PC-3 (cell line): ENCODE measurements at regions not wholly inside any gene's neighbourhood (a gene's known extent, or its start where the extent isn't known, plus 50 kb on each side); places are given as distances from the start of the nearest gene placed in this dataset.

ENCODE experiments used
- ATAC-seq: fragments of 200-7000 bp; cut with Tn5 transposase; 2 replicates; pipeline ENCODE4 v1.9.1; 2020; ENCODE audit warnings: mild to moderate bottlenecking, moderate library complexity
- BruUV-seq: library from RNA; stranded (reverse); fragments of 400-500 nt; replicated peaks from 2 replicates; lab custom pipeline; 2021; lab: Mats Ljungman, UMichigan
- CTCF ChIA-PET: fragments of 300-600 bp; sonication (Branson Sonifier 250); formaldehyde crosslinking; loops from one replicate; lab custom pipeline; 2022; ENCODE audit warnings: antibody characterized with exemption; lab: Charles Lee
- POLR2A ChIA-PET: fragments of 300-600 bp; sonication (Branson Sonifier 250); formaldehyde crosslinking; loops from one replicate; lab custom pipeline; 2022; ENCODE audit warnings: antibody characterized with exemption; ENCODE audit not compliant: unreplicated experiment; lab: Charles Lee
- DNase-seq: peaks from one replicate; pipeline ENCODE4 v3.0.0-alpha.2; 2015
- H2AFZ ChIP-seq: fragments of 300-600 bp; sonication (generic); 2 replicates; pipeline ENCODE4 v1.6.0; 2016; ENCODE audit warnings: antibody characterized with exemption, low read length
- H3F3A ChIP-seq: fragments of 300-600 bp; sonication (generic); one replicate; pipeline ENCODE4 v1.6.0; 2017; ENCODE audit warnings: antibody characterized with exemption, low read length, control low read depth, mild to moderate bottlenecking; ENCODE audit not compliant: unreplicated experiment
- H3K27ac ChIP-seq: fragments of 300-600 bp; sonication (generic); 2 replicates; pipeline ENCODE4 v1.5.1; 2016; ENCODE audit warnings: mild to moderate bottlenecking, low read length
- H3K27me3 ChIP-seq: fragments of 300-600 bp; sonication (generic); 2 replicates; pipeline ENCODE4 v1.6.1; 2016; ENCODE audit warnings: low read length, mixed read lengths
- H3K36me3 ChIP-seq: fragments of 300-600 bp; sonication (generic); 2 replicates; pipeline ENCODE4 v1.6.1; 2016; ENCODE audit warnings: low read depth, mixed run types, low read length, mixed read lengths
- H3K4me1 ChIP-seq: fragments of 300-600 bp; sonication (generic); 2 replicates; pipeline ENCODE4 v1.5.1; 2016; ENCODE audit warnings: low read length; ENCODE audit not compliant: insufficient read depth
- H3K4me2 ChIP-seq: fragments of 300-600 bp; sonication (generic); 2 replicates; pipeline ENCODE4 v1.6.0; 2016; ENCODE audit warnings: low read length
- H3K4me3 ChIP-seq: fragments of 300-600 bp; sonication (generic); 2 replicates; pipeline ENCODE4 v1.5.1; 2016; ENCODE audit warnings: mild to moderate bottlenecking, low read length, mixed read lengths
- H3K79me2 ChIP-seq: fragments of 300-600 bp; sonication (generic); 2 replicates; pipeline ENCODE4 v1.6.1; 2017; ENCODE audit warnings: low read length, mixed read lengths
- H3K9ac ChIP-seq: fragments of 300-600 bp; sonication (generic); 2 replicates; pipeline ENCODE4 v1.6.0; 2016; ENCODE audit warnings: mild to moderate bottlenecking, low read length
- H3K9me2 ChIP-seq: fragments of 300-600 bp; sonication (generic); replicated peaks from 2 replicates; pipeline ENCODE4 v1.6.1; 2016; ENCODE audit warnings: mixed run types, low read length, mixed read lengths
- H3K9me3 ChIP-seq: fragments of 300-600 bp; sonication (generic); 2 replicates; pipeline ENCODE4 v1.6.1; 2016; ENCODE audit warnings: low read length, mixed read lengths
- H4K20me1 ChIP-seq: fragments of 300-600 bp; sonication (generic); 2 replicates; pipeline ENCODE4 v1.6.1; 2016; ENCODE audit warnings: low read length, mixed read lengths
- CTCF ChIP-seq: fragments of 300-600 bp; sonication (generic); conservative IDR thresholded peaks from 2 replicates; pipeline ENCODE4 v1.5.1; 2017; ENCODE audit warnings: antibody characterized with exemption, low read depth, mild to moderate bottlenecking, low read length
- EZH2 ChIP-seq: fragments of 300-600 bp; sonication (generic); IDR thresholded peaks from one replicate; pipeline ENCODE4 v1.6.1; 2017; ENCODE audit warnings: antibody characterized with exemption, mild to moderate bottlenecking, low read length; ENCODE audit not compliant: unreplicated experiment
- EZH2phosphoT487 ChIP-seq: fragments of 300-600 bp; sonication (generic); IDR thresholded peaks from 2 replicates; pipeline ENCODE4 v1.6.1; 2018; ENCODE audit warnings: mild to moderate bottlenecking, antibody characterized with exemption, low read length, borderline replicate concordance
- intact Hi-C: fragments of 100-400 bp; cut with micrococcal nuclease; formaldehyde crosslinking; loops from 2 replicates; pipeline ENCODE4 v1.9.0; 2023

GRCh38 chr2:7665880-7666279 is 748.7 kb downstream of the RNF144A start:
- Histone ChIP-seq H3K9ac (no peak overlapping the region), H3K9me2 (no peaks in the 10 kb centered on the region), H3K27ac (no peak overlapping the region), H3K4me3 (no peak overlapping the region), H3K4me2 (no peak overlapping the region), H3K79me2 (no peaks in the 10 kb centered on the region), H3K9me3 (no peaks in the 10 kb centered on the region), H3K4me1 (no peaks in the 10 kb centered on the region), H3F3A (no peaks in the 10 kb centered on the region), H3K27me3 (no peaks in the 10 kb centered on the region), H2AFZ (no peak overlapping the region), H4K20me1 (no peaks in the 10 kb centered on the region), H3K36me3 (no peaks in the 10 kb centered on the region)
- intact Hi-C loops: no loop called here
- no TSS peak for BruUV-seq
- ATAC-seq: no peak
- DNase-seq: no peak
- ChIA-PET CTCF (no interaction called here), POLR2A (no interaction called here)
- TF ChIP-seq CTCF: no peak
- no peak for TF ChIP-seq EZH2phosphoT487
- TF ChIP-seq EZH2: no peak

- no peaks in the 10 kb centered on the region for H3K36me3 ChIP-seq
- no peaks in the 10 kb centered on the region for H3K9me2 ChIP-seq
- no TSS peak for BruUV-seq
- POLR2A ChIA-PET: no interaction called here
- H4K20me1 ChIP-seq: no peaks in the 10 kb centered on the region
- no peaks in the 10 kb centered on the region for H3K9me3 ChIP-seq
- no peaks in the 10 kb centered on the region for H3K27me3 ChIP-seq
- H3K4me2 ChIP-seq: no peak overlapping the region
- no peak overlapping the region for H3K4me3 ChIP-seq
- H3K79me2 ChIP-seq: no peaks in the 10 kb centered on the region
- intact Hi-C loops: no loop called here
- no peaks in the 10 kb centered on the region for H3F3A ChIP-seq
- H3K9ac ChIP-seq: no peak overlapping the region
- no peak overlapping the region for H2AFZ ChIP-seq
- H3K27ac ChIP-seq: no peak overlapping the region
- CTCF ChIA-PET: no interaction called here
- no peak for DNase-seq
- TF ChIP-seq CTCF: no peak
- TF ChIP-seq EZH2: no peak
- TF ChIP-seq EZH2phosphoT487: no peak
- no peaks in the 10 kb centered on the region for H3K4me1 ChIP-seq
- no peak for ATAC-seq
These were observed 749.5 kb downstream of the RNF144A start for GRCh38 chr2:7666596-7667259.

- no peak overlapping the region for H3K9ac ChIP-seq
- no peak overlapping the region for H2AFZ ChIP-seq
- no peaks in the 10 kb centered on the region for H3K9me2 ChIP-seq
- CTCF ChIA-PET: no interaction called here
- TF ChIP-seq EZH2 (no peak), EZH2phosphoT487 (no peak), CTCF (no peak)
- POLR2A ChIA-PET: no interaction called here
- intact Hi-C loops: no loop called here
- no peaks in the 10 kb centered on the region for H3F3A ChIP-seq
- no peak for DNase-seq
- no peaks in the 10 kb centered on the region for H3K4me1 ChIP-seq
- H3K4me2 ChIP-seq: no peak overlapping the region
- no peaks in the 10 kb centered on the region for H3K27me3 ChIP-seq
- no peaks in the 10 kb centered on the region for H3K9me3 ChIP-seq
- BruUV-seq: no TSS peak
- no peaks in the 10 kb centered on the region for H3K79me2 ChIP-seq
- H3K27ac ChIP-seq: no peak overlapping the region
- no peaks in the 10 kb centered on the region for H4K20me1 ChIP-seq
- no peaks in the 10 kb centered on the region for H3K36me3 ChIP-seq
- no peak for ATAC-seq
- no peak overlapping the region for H3K4me3 ChIP-seq
These were observed 750.1 kb downstream of the RNF144A start for GRCh38 chr2:7667260-7667757.
